HEK293T (cell line): ENCODE measurements at regions not wholly inside any gene's neighbourhood (a gene's known extent, or its start where the extent isn't known, plus 50 kb on each side); places are given as distances from the start of the nearest gene placed in this dataset.

Experiments used
- CTCF ChIA-PET: fragments of 350-600 bp; formaldehyde crosslinking; extraction: SDS; loops from one replicate; lab custom pipeline; 2021; ENCODE audit warnings: antibody characterized with exemption, inconsistent platforms; lab: Yijun Ruan, JAX
- POLR2A ChIA-PET: fragments of 350-600 bp; formaldehyde crosslinking; extraction: SDS; loops from one replicate; lab custom pipeline; 2020; ENCODE audit warnings: antibody characterized with exemption, inconsistent platforms; lab: Yijun Ruan, JAX
- DNase-seq: peaks from one replicate; pipeline ENCODE4 v3.0.0; 2012; ENCODE audit warnings: mixed read lengths; ENCODE audit errors: extremely low spot score
- ARNT ChIP-seq: fragments of 450-650 bp; IDR thresholded peaks from 2 replicates; pipeline ENCODE4 v1.6.1; 2017; ENCODE audit warnings: mild to moderate bottlenecking
- BHLHE40 ChIP-seq: fragments of 450-650 bp; IDR thresholded peaks from 2 replicates; pipeline ENCODE4 v1.6.1; 2016; ENCODE audit warnings: mild to moderate bottlenecking, moderate library complexity, borderline replicate concordance
- CTBP1 ChIP-seq: fragments of 450-650 bp; IDR thresholded peaks from 2 replicates; pipeline ENCODE4 v1.6.1; 2016; ENCODE audit warnings: borderline replicate concordance
- ELF4 ChIP-seq: fragments of 450-650 bp; IDR thresholded peaks from 2 replicates; pipeline ENCODE4 v1.6.1; 2017; ENCODE audit warnings: antibody characterized with exemption
- FOXA1 ChIP-seq: fragments of 450-650 bp; IDR thresholded peaks from 2 replicates; pipeline ENCODE4 v1.6.1; 2016; ENCODE audit warnings: mild to moderate bottlenecking
- FOXK2 ChIP-seq: fragments of 450-650 bp; IDR thresholded peaks from 2 replicates; pipeline ENCODE4 v1.6.1; 2016; ENCODE audit warnings: mild to moderate bottlenecking
- FOXM1 ChIP-seq: fragments of 450-650 bp; IDR thresholded peaks from 2 replicates; pipeline ENCODE4 v1.6.1; 2017; ENCODE audit warnings: mild to moderate bottlenecking, borderline replicate concordance
- HDGF ChIP-seq: fragments of 450-650 bp; IDR thresholded peaks from 2 replicates; pipeline ENCODE4 v1.6.1; 2017; ENCODE audit warnings: antibody characterized with exemption, borderline replicate concordance
- L3MBTL2 ChIP-seq: fragments of 450-650 bp; conservative IDR thresholded peaks from 2 replicates; pipeline ENCODE4 v1.6.1; 2016; ENCODE audit warnings: mild to moderate bottlenecking
- LEF1 ChIP-seq: fragments of 450-650 bp; IDR thresholded peaks from 2 replicates; pipeline ENCODE4 v1.6.1; 2017; ENCODE audit warnings: mild to moderate bottlenecking, borderline replicate concordance
- NFRKB ChIP-seq: fragments of 450-650 bp; IDR thresholded peaks from 2 replicates; pipeline ENCODE4 v1.6.1; 2016; ENCODE audit warnings: mild to moderate bottlenecking, moderate library complexity
- SP1 ChIP-seq: fragments of 450-650 bp; IDR thresholded peaks from 2 replicates; pipeline ENCODE4 v1.6.1; 2017
- SUZ12 ChIP-seq: fragments of 450-650 bp; IDR thresholded peaks from 2 replicates; pipeline ENCODE4 v1.6.1; 2016; ENCODE audit warnings: mild to moderate bottlenecking
- TARDBP ChIP-seq: fragments of 450-650 bp; IDR thresholded peaks from 2 replicates; pipeline ENCODE4 v1.6.1; 2016
- ZNF384 ChIP-seq: fragments of 450-650 bp; IDR thresholded peaks from 2 replicates; pipeline ENCODE4 v1.6.1; 2016
- TF ChIP-seq, protein P1 (sequence below): fragments of 450-650 bp; IDR thresholded peaks from 2 replicates; pipeline ENCODE4 v1.6.1; 2016

DNA sequence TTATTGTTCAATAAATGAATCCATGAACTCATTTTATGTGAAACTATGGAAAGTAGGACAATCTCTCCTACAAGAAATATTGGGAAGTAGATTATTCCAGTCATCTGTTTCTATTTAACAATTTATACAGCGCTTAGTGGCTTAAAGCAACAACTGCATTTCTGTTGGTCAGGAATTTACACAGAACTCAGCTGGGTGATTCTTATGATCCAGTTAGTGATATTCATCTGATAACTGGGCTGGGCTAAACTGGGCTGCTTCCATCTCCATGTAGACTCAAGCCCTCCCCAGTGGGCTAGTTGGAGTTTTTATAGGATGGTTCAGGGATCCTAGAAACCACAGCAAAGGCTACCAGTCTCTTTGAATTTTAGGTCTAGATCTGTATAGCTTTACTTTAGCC is 497.9 kb upstream of the NEGR1 start:
- ChIA-PET POLR2A (no interaction called here), CTCF (no interaction called here)
- no peak for TF ChIP-seq ARNT
- no peak for TF ChIP-seq LEF1
- TF ChIP-seq L3MBTL2: no peak
- no peak for TF ChIP-seq ELF4
- no peak for TF ChIP-seq SP1
- DNase-seq: no peak

DNA sequence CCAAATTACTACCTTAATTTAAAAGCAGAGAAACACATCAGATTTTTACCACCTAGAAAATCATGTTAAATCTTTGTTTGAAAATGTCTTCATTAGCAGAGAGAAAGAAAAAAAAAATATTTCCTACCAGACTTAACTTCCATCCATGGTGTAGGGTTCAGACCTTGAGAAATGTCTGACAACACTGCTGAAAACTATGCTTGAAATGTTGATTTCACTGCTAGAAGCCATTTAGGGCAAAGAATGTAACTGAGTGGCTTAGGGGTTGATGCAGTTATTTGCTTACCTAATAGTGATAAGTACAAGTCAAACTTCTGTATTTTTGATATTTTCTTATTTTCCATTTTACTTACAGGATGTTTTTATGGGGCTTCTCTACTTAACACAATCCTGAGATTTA is 495.6 kb upstream of the NEGR1 start:
- no peak for TF ChIP-seq FOXK2
- TF ChIP-seq SP1: no peak
- no peak for TF ChIP-seq TARDBP
- no peak for TF ChIP-seq LEF1
- TF ChIP-seq BHLHE40: no peak
- no peak for TF ChIP-seq ELF4
- no peak for TF ChIP-seq FOXM1
- TF ChIP-seq SUZ12: no peak
- no peak for TF ChIP-seq CTBP1
- no peak for TF ChIP-seq HDGF
- no peak for TF ChIP-seq FOXA1
- ChIA-PET CTCF (no interaction called here), POLR2A (no interaction called here)
- DNase-seq: no peak

DNA sequence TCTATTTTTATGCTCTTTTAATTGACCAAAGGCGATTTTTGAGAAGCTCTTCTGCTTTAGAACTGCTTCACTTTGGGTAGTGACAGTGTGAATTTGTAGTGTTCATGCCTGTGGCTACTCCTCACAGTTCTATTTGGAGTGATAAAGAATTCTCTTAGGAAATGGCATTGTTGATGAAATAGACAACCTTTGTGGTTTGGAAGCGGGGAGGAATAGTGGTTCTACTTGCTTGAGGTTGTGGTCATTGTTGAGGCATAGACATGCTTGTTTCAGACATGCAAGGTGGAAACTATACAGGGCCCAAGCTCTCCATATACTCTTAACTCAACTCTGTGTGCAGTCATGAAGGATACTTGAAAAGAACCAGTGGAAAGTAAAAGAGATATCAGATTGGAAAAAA is 481.1 kb upstream of the NEGR1 start:
- CTCF ChIA-PET: no interaction called here
- POLR2A ChIA-PET: no interaction called here
- DNase-seq: no peak
- TF ChIP-seq SP1: no peak
- no peak for TF ChIP-seq ZNF384
- no peak for TF ChIP-seq HDGF
- TF ChIP-seq FOXK2: no peak
- no peak for TF ChIP-seq L3MBTL2
- no peak for TF ChIP-seq SUZ12
- TF ChIP-seq LEF1: no peak
- no peak for TF ChIP-seq FOXM1
- TF ChIP-seq ARNT: no peak
- TF ChIP-seq BHLHE40: no peak

DNA sequence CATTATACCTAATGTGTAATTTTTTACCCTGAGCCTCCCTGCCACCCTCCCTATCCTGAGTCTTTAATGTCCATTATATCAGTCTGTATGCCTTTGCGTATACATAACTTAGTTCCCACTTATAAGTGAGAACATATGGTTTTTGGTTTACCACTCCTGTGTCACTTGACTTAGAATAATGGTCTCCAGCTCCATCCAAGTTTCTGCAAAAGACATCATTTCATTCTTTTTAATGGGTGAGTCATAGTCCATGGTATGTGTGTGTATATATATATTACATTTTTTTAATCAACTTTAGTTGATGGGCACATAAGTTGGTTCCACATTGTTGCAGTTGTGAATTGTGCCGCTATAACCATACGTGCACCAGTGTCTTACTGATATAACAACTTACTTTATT is 477.1 kb upstream of the NEGR1 start:
- no peak for TF ChIP-seq SUZ12
- DNase-seq: no peak
- ChIA-PET CTCF (no interaction called here), POLR2A (no interaction called here)

DNA sequence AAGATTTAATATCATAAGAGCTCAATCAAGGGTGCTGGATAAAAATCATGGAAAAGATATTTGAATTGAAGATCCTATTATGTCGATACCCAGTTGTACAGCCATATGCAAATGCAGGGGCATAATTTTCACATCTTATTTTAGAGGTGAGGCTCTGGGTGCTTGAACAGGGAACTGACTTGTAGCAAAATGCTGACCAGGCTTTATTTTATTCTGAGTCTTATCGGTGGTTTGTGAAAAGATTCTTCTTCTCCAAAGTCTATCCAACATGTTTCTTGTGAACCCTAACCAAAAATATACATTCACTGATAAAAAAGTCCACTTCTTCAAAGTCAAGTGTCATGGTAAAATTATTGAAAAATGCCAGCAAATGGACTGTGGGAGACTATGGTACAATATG is 475.5 kb upstream of the NEGR1 start:
- DNase-seq: no peak
- TF ChIP-seq SUZ12 (no peak), ELF4 (no peak), CTBP1 (no peak), ZNF384 (no peak), HDGF (no peak), LEF1 (no peak), BHLHE40 (no peak), ARNT (no peak), FOXM1 (no peak), FOXK2 (no peak), TARDBP (no peak), FOXA1 (no peak), SP1 (no peak), NFRKB (no peak)
- TF ChIP-seq, protein P1, sequence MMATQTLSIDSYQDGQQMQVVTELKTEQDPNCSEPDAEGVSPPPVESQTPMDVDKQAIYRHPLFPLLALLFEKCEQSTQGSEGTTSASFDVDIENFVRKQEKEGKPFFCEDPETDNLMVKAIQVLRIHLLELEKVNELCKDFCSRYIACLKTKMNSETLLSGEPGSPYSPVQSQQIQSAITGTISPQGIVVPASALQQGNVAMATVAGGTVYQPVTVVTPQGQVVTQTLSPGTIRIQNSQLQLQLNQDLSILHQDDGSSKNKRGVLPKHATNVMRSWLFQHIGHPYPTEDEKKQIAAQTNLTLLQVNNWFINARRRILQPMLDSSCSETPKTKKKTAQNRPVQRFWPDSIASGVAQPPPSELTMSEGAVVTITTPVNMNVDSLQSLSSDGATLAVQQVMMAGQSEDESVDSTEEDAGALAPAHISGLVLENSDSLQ: no peak
- POLR2A ChIA-PET: no interaction called here
- CTCF ChIA-PET: no interaction called here

DNA sequence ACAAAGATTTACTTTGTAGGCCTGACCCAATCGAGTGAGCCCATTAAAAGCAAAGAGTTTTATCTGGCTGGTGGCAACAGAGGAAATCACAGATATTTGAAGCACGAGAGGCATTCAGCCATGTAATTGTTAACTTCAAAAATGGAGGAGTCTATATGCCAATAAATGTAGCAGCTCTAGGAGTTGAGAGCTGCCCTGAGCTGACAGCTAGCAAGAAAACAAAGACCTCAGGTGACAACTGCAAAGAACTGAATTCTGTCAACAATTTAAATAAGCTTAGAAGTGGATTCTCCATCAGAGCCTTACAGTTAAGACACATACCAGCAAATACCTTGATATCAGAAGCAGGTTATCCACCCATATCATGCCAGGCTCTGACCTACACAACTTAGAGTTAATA is 463.1 kb upstream of the NEGR1 start:
- no peak for TF ChIP-seq LEF1
- no peak for TF ChIP-seq FOXA1
- TF ChIP-seq ARNT: no peak
- no peak for TF ChIP-seq SP1
- DNase-seq: no peak
- POLR2A ChIA-PET: no interaction called here
- CTCF ChIA-PET: no interaction called here

DNA sequence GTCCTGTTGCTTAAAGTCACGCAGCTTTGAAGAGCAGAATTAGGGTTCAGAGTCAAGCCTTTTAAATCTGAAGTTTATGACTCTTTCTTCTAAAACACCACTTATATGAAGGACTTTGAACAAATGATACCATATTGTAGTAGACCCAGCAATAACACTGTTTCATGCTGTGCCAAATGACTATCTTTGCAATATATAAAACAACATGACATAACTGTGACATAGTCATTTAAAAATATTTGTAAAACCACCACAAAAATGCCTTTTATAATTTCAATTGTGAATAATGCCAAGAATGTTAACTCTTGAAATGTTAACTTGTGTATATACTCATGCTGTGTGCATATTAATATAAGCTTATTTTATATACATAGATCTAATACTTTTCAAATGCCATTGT is 452.1 kb upstream of the NEGR1 start:
- POLR2A ChIA-PET: no interaction called here
- TF ChIP-seq FOXA1 (no peak), NFRKB (no peak), SP1 (no peak), ELF4 (no peak)
- TF ChIP-seq, protein P1: no peak
- DNase-seq: no peak
- CTCF ChIA-PET: no interaction called here
